RPMI8226 (cell line): ENCODE measurements at regions not wholly inside any gene's neighbourhood (a gene's known extent, or its start where the extent isn't known, plus 50 kb on each side); places are given as distances from the start of the nearest gene placed in this dataset.
"Not testable (repeated sequence)": the region's sequence is repeated elsewhere in the genome, so short reads cannot be mapped to it uniquely, and the experiment has no call there.

Source experiments
- DNase-seq: peaks from one replicate; pipeline ENCODE4 v3.0.0-alpha.2; 2015

DNA sequence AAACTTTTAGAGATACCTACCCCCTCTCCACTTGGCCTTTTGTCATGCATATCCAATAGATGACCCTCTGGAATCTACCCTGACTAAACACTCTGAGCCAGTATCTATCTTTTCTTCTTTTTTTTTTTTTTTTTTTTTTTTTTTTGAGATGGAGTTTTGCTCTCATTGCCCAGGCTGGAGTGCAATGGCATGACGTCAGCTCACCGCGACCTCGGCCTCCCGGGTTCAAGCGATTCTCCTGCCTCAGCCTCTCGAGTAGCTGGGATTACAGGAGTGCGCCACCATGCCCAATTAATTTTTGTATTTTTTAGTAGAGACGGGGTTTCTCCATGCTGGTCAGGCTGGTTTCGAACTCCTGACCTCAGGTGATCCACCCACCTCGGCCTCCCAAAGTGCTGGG lies 50.8 kb upstream of the GRIN2B start:
- DNase-seq = not testable (repeated sequence)

DNA sequence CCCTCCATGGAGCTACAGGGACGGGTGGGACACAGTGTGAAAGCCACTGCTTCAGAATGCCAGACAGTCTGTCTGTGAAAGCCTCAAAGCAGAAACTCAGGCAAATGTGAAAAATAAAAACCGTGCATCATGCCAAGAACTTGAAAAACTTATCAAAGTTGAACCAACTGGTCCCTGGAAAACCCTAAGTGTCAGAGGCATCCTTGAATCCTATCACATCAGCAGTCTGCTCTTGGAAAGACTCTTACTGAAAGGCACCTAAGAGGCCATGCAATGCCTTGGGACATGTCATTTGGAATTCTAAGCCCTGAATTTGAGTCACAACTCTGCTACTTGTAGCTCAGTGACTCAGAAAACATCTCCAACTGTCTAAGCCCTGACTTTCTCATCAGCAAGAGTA lies 62.4 kb upstream of the GRIN2B start:
- no peak for DNase-seq

DNA sequence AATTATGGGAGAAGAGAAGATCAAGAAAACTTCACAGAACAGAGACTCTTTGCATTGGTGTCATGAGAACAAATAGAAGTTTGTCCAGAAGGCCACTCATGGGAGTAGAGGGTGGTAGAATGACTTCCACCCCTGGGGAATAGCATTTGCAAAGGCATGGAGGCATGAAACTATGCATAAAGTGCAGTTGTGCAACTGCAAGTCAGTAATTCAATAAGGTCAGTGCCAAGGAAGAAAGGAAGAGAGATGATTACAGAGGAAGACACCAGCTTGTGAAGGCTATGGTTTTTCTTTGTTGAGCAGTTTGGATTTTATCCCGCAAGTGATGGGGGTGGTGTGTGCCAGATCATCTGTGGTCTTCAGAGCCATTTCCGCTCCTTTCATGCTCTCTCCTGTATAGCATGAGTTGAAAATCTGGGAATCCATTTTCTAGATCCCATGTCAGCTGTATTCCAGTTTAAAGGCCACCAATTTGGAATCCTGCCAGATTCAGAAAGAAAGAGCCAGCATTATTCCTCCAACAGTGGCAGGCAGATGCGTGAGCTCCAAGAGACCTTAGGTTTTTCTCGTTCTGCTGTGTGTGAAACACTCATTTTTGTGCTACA lies 67.6 kb upstream of the GRIN2B start:
- no peak for DNase-seq

GRCh38 chr12:14057895-14058294 lies 76.5 kb upstream of the GRIN2B start:
- no peak for DNase-seq

DNA sequence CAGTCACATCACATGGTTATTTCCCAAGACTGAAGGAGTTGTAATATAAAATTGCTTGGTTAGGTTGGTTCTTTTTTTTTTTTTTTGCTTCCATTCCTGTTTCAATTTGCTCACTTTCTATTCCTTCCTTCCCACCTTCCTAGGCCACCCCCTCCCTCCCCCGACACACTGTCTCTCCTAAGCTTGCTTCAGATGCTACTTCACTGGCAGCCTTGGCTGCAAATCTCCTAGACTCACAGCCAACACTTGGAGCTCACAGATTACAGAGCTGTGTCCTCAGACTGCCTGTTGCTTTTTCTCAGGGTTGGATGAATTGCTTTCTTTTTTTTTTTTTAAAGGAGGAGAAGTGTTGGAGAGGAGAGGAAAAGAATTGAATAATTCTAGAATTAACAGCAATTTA lies 77.3 kb upstream of the GRIN2B start:
- DNase-seq = no peak

DNA sequence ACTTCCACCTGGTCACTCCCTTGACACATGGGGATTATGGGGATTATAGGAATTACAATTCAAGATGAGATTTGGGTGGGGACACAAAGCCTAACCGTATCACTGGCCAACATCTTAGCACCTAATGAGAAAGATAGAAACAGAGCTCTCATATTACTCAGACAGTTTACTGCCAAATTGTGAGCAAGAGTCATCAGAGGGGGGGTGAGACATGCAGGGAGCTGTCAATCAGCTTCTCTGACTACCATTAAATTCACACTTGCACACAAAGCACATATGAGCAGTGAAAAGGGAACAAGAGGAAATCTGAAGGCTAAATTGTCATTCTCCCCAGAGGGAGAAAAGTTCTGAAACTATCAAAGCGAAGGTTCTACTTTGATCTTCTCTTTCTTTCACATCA lies 78.1 kb upstream of the GRIN2B start:
- DNase-seq = no peak

DNA sequence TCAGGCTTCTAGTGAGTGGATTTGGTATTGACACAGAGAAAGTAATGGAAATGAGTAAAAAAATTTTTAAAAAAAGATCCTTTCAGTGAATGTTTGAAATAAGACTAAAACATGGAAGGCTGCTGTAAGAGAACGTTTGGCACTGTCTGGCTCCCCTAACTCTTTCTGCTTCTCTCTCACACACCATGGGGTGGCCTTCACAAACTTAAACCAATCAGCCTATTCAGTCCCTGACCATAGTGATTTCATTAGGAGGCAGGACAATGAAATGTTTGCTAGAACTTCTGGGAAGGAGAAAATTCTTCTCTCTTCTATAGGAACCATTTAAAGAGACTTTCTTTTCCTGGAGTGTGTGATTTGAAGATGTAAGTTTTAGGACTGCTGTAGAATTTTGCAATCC lies 84.2 kb upstream of the GRIN2B start:
- no peak for DNase-seq

DNA sequence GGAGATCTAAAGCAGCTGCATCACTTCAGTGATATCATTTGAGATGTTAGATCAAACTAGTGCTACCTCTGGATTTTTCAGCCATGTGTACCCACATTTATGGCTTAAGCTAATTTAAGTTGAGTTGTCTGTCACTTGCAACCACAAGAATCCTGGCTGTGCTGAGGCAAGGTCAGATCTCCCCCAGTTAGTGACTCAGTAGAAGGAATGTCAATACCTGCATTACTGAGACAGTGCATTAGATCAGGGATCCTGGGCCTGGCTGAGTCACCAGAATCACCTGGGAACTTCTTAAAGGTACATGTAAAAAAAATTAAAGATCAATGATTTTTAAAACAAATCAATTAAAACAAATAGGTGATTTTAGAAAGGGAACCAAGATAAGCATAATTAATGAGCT lies 84.6 kb upstream of the GRIN2B start:
- no peak for DNase-seq

DNA sequence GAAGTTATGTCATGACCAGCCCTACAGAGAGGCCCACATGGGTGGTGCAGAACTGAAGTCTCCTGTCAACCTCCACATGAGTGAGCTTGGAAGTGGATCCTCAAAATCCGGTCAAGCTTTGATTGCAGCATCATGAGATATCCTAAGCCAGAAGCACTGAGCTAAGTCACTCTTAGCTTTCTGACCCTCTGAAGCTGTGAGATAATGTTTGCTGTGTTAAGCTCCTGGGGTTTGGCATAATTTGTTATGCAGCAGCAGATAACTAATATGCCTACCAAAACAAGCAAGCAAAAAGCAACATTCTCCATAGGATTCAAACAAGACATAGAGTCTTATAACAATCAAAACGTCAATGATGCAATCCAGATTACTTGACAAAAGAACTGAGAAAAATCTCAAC lies 87.6 kb upstream of the GRIN2B start:
- DNase-seq = no peak

- DNase-seq = no peak
These were observed 90.4 kb upstream of the GRIN2B start for GRCh38 chr12:14071833-14072232.

- DNase-seq = no peak
These were observed 91.6 kb upstream of the GRIN2B start for GRCh38 chr12:14072987-14073386.

- DNase-seq = no peak
These were observed 94.5 kb upstream of the GRIN2B start for GRCh38 chr12:14075797-14076393.

GRCh38 chr12:14076538-14076937 lies 95.1 kb upstream of the GRIN2B start:
- DNase-seq = no peak

GRCh38 chr12:14086838-14087237 lies 105.4 kb upstream of the GRIN2B start:
- DNase-seq = no peak

- peak; percentile 8 for DNase-seq
These were observed 118.6 kb upstream of the GRIN2B start for GRCh38 chr12:14099994-14100393.

GRCh38 chr12:14101556-14101955 lies 120.2 kb upstream of the GRIN2B start:
- not testable (repeated sequence) for DNase-seq

DNA sequence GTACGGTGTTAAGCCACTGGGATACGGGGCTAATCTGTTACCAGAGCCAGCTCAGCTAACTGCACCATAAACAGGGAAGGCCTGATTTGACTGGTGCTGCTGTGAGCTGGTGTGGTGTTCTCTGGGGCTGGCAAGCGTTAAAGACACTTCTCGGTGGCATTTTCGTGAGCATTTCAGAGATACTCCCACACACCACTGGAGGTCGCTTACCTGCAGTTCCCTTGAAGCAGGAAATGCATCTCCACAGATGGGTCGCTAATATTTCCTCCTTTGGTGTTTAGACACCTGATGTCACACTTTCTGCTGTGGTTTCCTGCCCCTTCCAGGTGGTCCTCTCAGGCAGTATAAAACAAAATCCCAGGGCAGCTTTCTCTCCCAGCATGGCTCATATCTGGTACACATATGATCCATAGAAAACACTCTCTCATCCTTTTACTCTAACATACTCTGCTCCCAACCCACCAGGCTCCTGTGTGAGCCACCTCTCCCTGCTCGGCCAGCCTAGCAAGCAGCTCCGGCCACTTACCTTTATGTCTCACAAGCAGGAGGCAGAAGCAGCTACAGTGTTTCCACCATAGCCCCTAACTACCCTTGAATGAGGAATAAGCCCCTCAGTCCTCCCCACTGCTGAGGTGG lies 129.9 kb upstream of the GRIN2B start:
- DNase-seq = peak; percentile 34

DNA sequence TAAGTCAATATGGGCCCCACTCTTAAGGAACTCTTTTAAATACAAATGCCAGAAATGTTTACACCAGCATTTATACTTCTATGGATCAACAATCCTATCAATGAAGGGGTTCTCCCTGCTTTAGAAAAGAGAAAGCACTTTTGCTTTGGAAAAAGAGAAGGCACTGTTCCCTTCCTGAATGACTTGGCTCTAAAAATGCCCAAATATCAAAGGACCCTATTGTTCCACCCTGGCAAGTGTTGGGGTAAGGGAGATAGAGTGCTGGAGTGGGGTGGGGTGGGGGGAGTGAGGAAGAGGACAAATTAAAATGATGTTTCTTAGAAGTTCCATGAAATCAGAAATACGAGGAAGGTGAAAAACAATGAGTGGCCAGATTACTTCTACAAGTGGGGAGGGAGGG lies 131.6 kb upstream of the GRIN2B start:
- no peak for DNase-seq

DNA sequence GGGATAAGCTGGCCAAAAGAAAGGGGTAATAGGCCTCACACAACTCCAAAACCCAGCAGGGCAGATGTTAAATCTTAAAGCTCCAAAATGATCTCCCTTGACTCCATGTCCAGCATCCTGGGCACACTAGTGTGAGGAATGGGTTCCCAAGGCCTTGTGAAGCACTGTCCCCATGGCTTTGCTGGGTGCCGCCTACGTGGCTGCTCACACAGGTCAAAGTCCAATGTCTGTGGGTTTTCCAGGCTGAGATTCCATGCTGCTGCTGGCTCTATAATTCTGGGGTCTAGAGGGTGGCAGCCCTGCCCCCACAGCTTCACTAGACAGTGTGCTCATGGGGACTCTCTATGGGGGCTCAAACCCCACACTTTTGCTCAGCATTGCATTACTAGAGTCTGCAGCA lies 145.3 kb upstream of the GRIN2B start:
- DNase-seq = no peak

- no peak for DNase-seq
These were observed 148.3 kb upstream of the GRIN2B start for GRCh38 chr12:14129611-14130195.

DNA sequence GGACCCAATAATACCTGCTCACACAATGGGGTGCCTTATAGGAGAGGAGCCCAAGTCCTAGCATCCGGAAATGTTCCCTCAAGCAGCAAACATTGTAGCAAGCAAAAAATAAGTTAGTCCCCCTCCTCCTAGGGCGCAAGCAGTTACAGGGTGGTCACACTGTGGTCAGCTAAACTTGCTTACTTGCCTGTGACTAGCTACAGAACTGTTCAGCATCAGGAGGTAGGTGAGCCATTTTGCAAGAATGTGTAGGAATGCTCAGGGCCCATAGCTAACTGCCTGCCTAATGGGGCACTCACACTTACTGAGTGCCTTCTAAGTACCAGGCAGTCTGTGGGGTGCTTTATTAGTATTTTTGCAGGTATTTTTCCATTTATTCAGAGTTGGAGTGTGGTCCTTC lies 154.6 kb upstream of the GRIN2B start:
- no peak for DNase-seq

DNA sequence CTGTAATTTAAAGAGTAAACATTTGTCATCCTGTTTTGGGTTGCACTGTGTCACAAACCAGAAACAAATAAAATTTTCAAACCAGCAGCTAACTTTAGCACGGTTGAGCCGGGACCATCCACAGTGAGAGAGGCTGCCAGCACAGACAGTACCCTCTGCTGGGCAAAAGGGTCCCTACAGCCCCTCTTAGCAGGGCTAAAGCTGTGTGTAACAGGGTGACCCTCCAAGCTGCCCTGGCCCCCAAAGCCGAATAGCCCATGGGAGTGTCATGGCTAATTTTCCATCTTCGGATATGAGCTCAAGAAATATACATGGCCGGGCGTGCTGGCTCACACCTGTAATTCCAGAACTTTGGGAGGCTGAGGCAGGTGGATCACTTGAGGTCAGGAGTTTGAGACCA lies 157.1 kb upstream of the GRIN2B start:
- no peak for DNase-seq

GRCh38 chr12:14148489-14149270 lies 167.3 kb upstream of the GRIN2B start:
- no peak for DNase-seq

GRCh38 chr12:14153803-14154202 lies 172.4 kb upstream of the GRIN2B start:
- no peak for DNase-seq
